Activated T-helper 17 cell treated with anti-CD3 and anti-CD28 coated beads, Interleukin-2, amount 50 U/mL, for 72 hours (primary cell): ENCODE measurements at regions not wholly inside any gene's neighbourhood (a gene's known extent, or its start where the extent isn't known, plus 50 kb on each side); places are given as distances from the start of the nearest gene placed in this dataset.
"Not testable (repeated sequence)": the region's sequence is repeated elsewhere in the genome, so short reads cannot be mapped to it uniquely, and the experiment has no call there.

Experiments used
- ATAC-seq: fragments of 150-1000 bp; cut with Tn5 transposase; replicated peaks from 2 replicates; pipeline ENCODE4 v1.10.0; 2021; ENCODE audit warnings: mild to moderate bottlenecking, moderate library complexity
- H3K27ac Mint-ChIP-seq: one replicate; pipeline ENCODE4 v1.8.0; 2022; ENCODE audit warnings: mixed read lengths
- H3K27me3 Mint-ChIP-seq: one replicate; pipeline ENCODE4 v1.8.0; 2022; ENCODE audit warnings: mixed read lengths
- H3K36me3 Mint-ChIP-seq: one replicate; pipeline ENCODE4 v1.8.0; 2022; ENCODE audit warnings: low read depth, mild to moderate bottlenecking, mixed read lengths
- H3K4me1 Mint-ChIP-seq: one replicate; pipeline ENCODE4 v1.8.0; 2022; ENCODE audit warnings: mixed read lengths
- H3K4me3 Mint-ChIP-seq: one replicate; pipeline ENCODE4 v1.8.0; 2022; ENCODE audit warnings: mild to moderate bottlenecking, mixed read lengths
- H3K9me3 Mint-ChIP-seq: one replicate; pipeline ENCODE4 v1.8.0; 2022; ENCODE audit warnings: mixed read lengths

- H3K36me3 Mint-ChIP-seq, H3K27ac Mint-ChIP-seq, H3K4me3 Mint-ChIP-seq, H3K4me1 Mint-ChIP-seq, H3K27me3 Mint-ChIP-seq, H3K9me3 Mint-ChIP-seq, ATAC-seq: not testable (repeated sequence)
These were observed 215.0 kb downstream of the DLEU7 start for GRCh38 chr13:50628512-50628911.

- ATAC-seq = no peak
- Mint-ChIP-seq H3K36me3 (no peaks in the 10 kb centered on the region), H3K27me3 (no peaks in the 10 kb centered on the region)
These were observed 214.0 kb downstream of the DLEU7 start for GRCh38 chr13:50629497-50629896.

GRCh38 chr13:50629966-50630365 is 213.5 kb downstream of the DLEU7 start:
- no peak overlapping the region for H3K4me3 Mint-ChIP-seq
- H3K9me3 Mint-ChIP-seq = no peaks in the 10 kb centered on the region
- no peak overlapping the region for H3K27ac Mint-ChIP-seq
- no peak for ATAC-seq
- H3K4me1 Mint-ChIP-seq = no peaks in the 10 kb centered on the region
- no peaks in the 10 kb centered on the region for H3K36me3 Mint-ChIP-seq
- no peaks in the 10 kb centered on the region for H3K27me3 Mint-ChIP-seq

More at GRCh38 chr13:50629497-50629896, 214.0 kb downstream of the DLEU7 start:
- H3K4me3 Mint-ChIP-seq = no peak overlapping the region
- H3K4me1 Mint-ChIP-seq = no peaks in the 10 kb centered on the region
- no peak overlapping the region for H3K27ac Mint-ChIP-seq
- no peaks in the 10 kb centered on the region for H3K9me3 Mint-ChIP-seq

- Mint-ChIP-seq H3K4me1 (no peaks in the 10 kb centered on the region), H3K36me3 (no peaks in the 10 kb centered on the region), H3K9me3 (no peaks in the 10 kb centered on the region), H3K4me3 (no peak overlapping the region), H3K27ac (no peak overlapping the region), H3K27me3 (no peaks in the 10 kb centered on the region)
- ATAC-seq = no peak
These were observed 212.5 kb downstream of the DLEU7 start for GRCh38 chr13:50631041-50631440.

GRCh38 chr13:50634339-50634738 is 209.2 kb downstream of the DLEU7 start:
- ATAC-seq = no peak
- H3K36me3 Mint-ChIP-seq = no peaks in the 10 kb centered on the region
- H3K4me1 Mint-ChIP-seq = no peaks in the 10 kb centered on the region
- no peak overlapping the region for H3K4me3 Mint-ChIP-seq
- H3K27me3 Mint-ChIP-seq = no peaks in the 10 kb centered on the region
- H3K9me3 Mint-ChIP-seq = no peaks in the 10 kb centered on the region
- no peak overlapping the region for H3K27ac Mint-ChIP-seq

GRCh38 chr13:50635504-50635903 is 208.0 kb downstream of the DLEU7 start:
- no peaks in the 10 kb centered on the region for H3K36me3 Mint-ChIP-seq
- H3K9me3 Mint-ChIP-seq = no peaks in the 10 kb centered on the region
- H3K4me1 Mint-ChIP-seq = no peaks in the 10 kb centered on the region
- H3K27ac Mint-ChIP-seq = no peak overlapping the region
- no peaks in the 10 kb centered on the region for H3K27me3 Mint-ChIP-seq
- ATAC-seq = no peak
- no peak overlapping the region for H3K4me3 Mint-ChIP-seq

GRCh38 chr13:50636007-50636704 is 207.3 kb downstream of the DLEU7 start:
- ATAC-seq = no peak
- H3K36me3 Mint-ChIP-seq = no peaks in the 10 kb centered on the region
- no peaks in the 10 kb centered on the region for H3K9me3 Mint-ChIP-seq
- H3K4me3 Mint-ChIP-seq = no peak overlapping the region
- H3K27me3 Mint-ChIP-seq = no peaks in the 10 kb centered on the region
- no peak overlapping the region for H3K27ac Mint-ChIP-seq
- no peaks in the 10 kb centered on the region for H3K4me1 Mint-ChIP-seq

- no peaks in the 10 kb centered on the region for H3K36me3 Mint-ChIP-seq
- no peak overlapping the region for H3K27ac Mint-ChIP-seq
- no peaks in the 10 kb centered on the region for H3K4me1 Mint-ChIP-seq
- no peak overlapping the region for H3K4me3 Mint-ChIP-seq
- no peaks in the 10 kb centered on the region for H3K9me3 Mint-ChIP-seq
- H3K27me3 Mint-ChIP-seq = peaks cover 3% of the 10 kb centered on the region
- no peak for ATAC-seq
These were observed 200.4 kb downstream of the DLEU7 start for GRCh38 chr13:50643060-50643459.

- no peak for ATAC-seq
- Mint-ChIP-seq H3K36me3 (no peaks in the 10 kb centered on the region), H3K4me1 (no peaks in the 10 kb centered on the region), H3K27me3 (peaks cover 3% of the 10 kb centered on the region), H3K9me3 (no peaks in the 10 kb centered on the region), H3K4me3 (no peak overlapping the region), H3K27ac (no peak overlapping the region)
These were observed 199.2 kb downstream of the DLEU7 start for GRCh38 chr13:50644081-50644871.

GRCh38 chr13:50645092-50645491 is 198.4 kb downstream of the DLEU7 start:
- Mint-ChIP-seq H3K9me3 (no peaks in the 10 kb centered on the region), H3K4me1 (no peaks in the 10 kb centered on the region)

GRCh38 chr13:50646070-50646469 is 197.4 kb downstream of the DLEU7 start:
- ATAC-seq = no peak
- no peaks in the 10 kb centered on the region for H3K36me3 Mint-ChIP-seq
- H3K4me3 Mint-ChIP-seq = no peak overlapping the region
- no peak overlapping the region for H3K27ac Mint-ChIP-seq
- no peaks in the 10 kb centered on the region for H3K9me3 Mint-ChIP-seq
- peaks cover 3% of the 10 kb centered on the region for H3K27me3 Mint-ChIP-seq
- H3K4me1 Mint-ChIP-seq = no peaks in the 10 kb centered on the region

More at GRCh38 chr13:50645092-50645491, 198.4 kb downstream of the DLEU7 start:
- no peak overlapping the region for H3K4me3 Mint-ChIP-seq
- H3K27me3 Mint-ChIP-seq = peaks cover 3% of the 10 kb centered on the region
- ATAC-seq = no peak
- no peaks in the 10 kb centered on the region for H3K36me3 Mint-ChIP-seq
- no peak overlapping the region for H3K27ac Mint-ChIP-seq

- H3K4me3 Mint-ChIP-seq = no peak overlapping the region
- H3K4me1 Mint-ChIP-seq = no peaks in the 10 kb centered on the region
- no peaks in the 10 kb centered on the region for H3K27me3 Mint-ChIP-seq
- no peak for ATAC-seq
- no peak overlapping the region for H3K27ac Mint-ChIP-seq
- H3K36me3 Mint-ChIP-seq = no peaks in the 10 kb centered on the region
- no peaks in the 10 kb centered on the region for H3K9me3 Mint-ChIP-seq
These were observed 194.3 kb downstream of the DLEU7 start for GRCh38 chr13:50649211-50649610.

- H3K4me1 Mint-ChIP-seq = no peaks in the 10 kb centered on the region
- no peaks in the 10 kb centered on the region for H3K27me3 Mint-ChIP-seq
- no peak overlapping the region for H3K27ac Mint-ChIP-seq
- H3K4me3 Mint-ChIP-seq = no peak overlapping the region
- ATAC-seq = no peak
- no peaks in the 10 kb centered on the region for H3K9me3 Mint-ChIP-seq
- no peaks in the 10 kb centered on the region for H3K36me3 Mint-ChIP-seq
These were observed 192.6 kb downstream of the DLEU7 start for GRCh38 chr13:50650592-50651504.

GRCh38 chr13:50651922-50652321 is 191.6 kb downstream of the DLEU7 start:
- H3K4me3 Mint-ChIP-seq = no peak overlapping the region
- ATAC-seq = no peak
- H3K9me3 Mint-ChIP-seq = no peaks in the 10 kb centered on the region
- H3K27me3 Mint-ChIP-seq = no peaks in the 10 kb centered on the region
- no peaks in the 10 kb centered on the region for H3K36me3 Mint-ChIP-seq
- no peak overlapping the region for H3K27ac Mint-ChIP-seq
- H3K4me1 Mint-ChIP-seq = no peaks in the 10 kb centered on the region
